ENCODE measurements at regions not wholly inside any gene's neighbourhood (a gene's known extent, or its start where the extent isn't known, plus 50 kb on each side); places are given as distances from the start of the nearest gene placed in this dataset.

DNA sequence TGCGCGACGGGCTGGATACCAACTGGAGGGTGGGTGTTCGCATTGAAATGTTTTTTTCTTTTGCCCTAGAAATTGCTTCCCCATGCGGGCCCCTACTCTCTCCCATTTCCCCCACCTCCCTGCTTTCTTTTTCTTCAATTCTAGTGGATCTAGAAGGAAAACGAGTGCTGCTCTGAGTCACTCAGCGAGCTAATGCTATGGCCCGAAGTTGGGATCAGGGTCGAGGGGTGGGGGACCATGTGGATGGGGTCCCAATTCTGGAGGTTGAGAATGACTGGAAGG lies 71.5 kb downstream of the SOX4 start:
- no peak for TF ChIP-seq ISL1 (CRISPR knock-in tag; IDR thresholded peaks at IDR 0.05)
- no peak for TF ChIP-seq ZNF70 (CRISPR knock-in tag; IDR thresholded peaks at IDR 0.05)
- no peak for ATAC-seq

DNA sequence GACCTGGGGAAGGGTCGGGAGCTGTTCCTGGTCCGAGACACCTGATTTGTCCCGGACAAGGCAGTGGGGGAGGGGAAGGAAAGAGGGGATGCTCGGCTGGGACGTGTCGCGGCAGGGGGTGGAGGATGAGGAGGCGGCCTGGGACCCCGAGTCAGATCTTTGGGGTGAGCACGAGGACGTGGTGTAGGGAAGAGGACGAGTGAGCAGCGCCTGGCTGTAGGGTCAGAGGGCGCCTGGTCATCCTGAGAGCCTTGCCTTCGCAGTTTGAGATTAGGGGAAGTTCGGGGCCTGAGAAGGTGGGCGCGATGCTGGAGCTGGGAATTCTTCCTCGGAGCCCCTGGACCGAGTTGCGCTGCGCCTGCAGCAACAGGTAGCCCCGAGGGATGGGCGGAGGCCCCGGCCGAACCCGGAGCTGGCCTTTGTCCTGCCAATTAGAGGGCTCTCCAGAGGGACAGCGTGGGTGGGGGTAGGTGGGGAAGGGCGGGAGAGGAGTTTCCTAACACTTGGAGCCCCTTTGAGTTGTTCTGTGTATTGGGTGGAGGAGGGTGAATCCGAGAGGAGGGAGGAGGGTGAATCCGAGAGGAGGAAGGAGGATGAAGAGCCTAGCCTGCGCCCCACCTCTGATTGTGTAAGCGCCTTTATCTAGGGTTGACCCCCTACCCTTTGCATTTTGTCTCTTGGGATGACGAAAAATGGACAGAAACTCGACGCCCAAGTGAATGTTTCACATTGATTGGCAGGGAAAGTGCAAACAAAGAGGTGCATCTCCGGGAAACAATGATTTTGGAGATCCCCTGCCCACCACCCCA lies 72.0 kb downstream of the SOX4 start:
- no peak for TF ChIP-seq GLIS3 (CRISPR knock-in tag; IDR thresholded peaks at IDR 0.05)
- no peak for ATAC-seq

DNA sequence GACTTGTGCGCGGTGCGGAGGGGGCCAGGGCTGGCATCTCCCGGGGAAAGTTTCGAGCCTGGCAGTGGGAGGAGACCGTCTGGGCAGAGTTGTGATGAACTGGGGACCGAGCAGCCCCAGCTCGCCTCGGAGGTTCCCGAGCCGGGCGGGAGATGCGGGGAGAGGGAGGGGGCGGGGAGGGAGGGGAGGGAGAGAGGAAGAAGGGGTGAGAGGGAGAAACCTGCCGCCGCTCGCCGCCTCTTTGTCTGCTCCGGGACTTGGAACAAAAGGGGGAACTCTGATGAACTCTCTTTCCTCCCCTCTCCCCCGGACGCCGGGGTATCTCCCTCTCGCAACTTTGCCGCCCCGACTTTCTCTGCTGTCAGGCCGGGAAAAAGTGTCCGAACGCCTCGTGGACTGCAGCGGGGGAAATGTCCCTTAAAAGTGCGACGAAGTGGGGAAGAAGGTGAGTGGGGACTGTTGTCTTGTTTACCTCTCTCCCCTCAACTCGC lies 72.7 kb downstream of the SOX4 start:
- ATAC-seq: peak; percentile 70
- TF ChIP-seq OSR1 (CRISPR knock-in tag; IDR thresholded peaks at IDR 0.05): no peak
- no peak for TF ChIP-seq ISL1 (CRISPR knock-in tag; IDR thresholded peaks at IDR 0.05)
- TF ChIP-seq, protein P1, sequence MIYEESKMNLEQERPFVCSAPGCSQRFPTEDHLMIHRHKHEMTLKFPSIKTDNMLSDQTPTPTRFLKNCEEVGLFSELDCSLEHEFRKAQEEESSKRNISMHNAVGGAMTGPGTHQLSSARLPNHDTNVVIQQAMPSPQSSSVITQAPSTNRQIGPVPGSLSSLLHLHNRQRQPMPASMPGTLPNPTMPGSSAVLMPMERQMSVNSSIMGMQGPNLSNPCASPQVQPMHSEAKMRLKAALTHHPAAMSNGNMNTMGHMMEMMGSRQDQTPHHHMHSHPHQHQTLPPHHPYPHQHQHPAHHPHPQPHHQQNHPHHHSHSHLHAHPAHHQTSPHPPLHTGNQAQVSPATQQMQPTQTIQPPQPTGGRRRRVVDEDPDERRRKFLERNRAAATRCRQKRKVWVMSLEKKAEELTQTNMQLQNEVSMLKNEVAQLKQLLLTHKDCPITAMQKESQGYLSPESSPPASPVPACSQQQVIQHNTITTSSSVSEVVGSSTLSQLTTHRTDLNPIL (CRISPR knock-in tag; IDR thresholded peaks at IDR 0.05; ENCODE audit: low read depth): no peak
- no peak for TF ChIP-seq GLIS3 (CRISPR knock-in tag; IDR thresholded peaks at IDR 0.05)
- TF ChIP-seq RARB (CRISPR knock-in tag; IDR thresholded peaks at IDR 0.05): no peak
- no peak for TF ChIP-seq TOX (CRISPR knock-in tag; IDR thresholded peaks at IDR 0.05; ENCODE audit: borderline replicate concordance)
- no peak for TF ChIP-seq CSDC2 (CRISPR knock-in tag; IDR thresholded peaks at IDR 0.05)
- TF ChIP-seq ZFP3 (CRISPR knock-in tag; IDR thresholded peaks at IDR 0.05): no peak
- no peak for TF ChIP-seq SNAI2 (CRISPR knock-in tag; IDR thresholded peaks at IDR 0.05)

DNA sequence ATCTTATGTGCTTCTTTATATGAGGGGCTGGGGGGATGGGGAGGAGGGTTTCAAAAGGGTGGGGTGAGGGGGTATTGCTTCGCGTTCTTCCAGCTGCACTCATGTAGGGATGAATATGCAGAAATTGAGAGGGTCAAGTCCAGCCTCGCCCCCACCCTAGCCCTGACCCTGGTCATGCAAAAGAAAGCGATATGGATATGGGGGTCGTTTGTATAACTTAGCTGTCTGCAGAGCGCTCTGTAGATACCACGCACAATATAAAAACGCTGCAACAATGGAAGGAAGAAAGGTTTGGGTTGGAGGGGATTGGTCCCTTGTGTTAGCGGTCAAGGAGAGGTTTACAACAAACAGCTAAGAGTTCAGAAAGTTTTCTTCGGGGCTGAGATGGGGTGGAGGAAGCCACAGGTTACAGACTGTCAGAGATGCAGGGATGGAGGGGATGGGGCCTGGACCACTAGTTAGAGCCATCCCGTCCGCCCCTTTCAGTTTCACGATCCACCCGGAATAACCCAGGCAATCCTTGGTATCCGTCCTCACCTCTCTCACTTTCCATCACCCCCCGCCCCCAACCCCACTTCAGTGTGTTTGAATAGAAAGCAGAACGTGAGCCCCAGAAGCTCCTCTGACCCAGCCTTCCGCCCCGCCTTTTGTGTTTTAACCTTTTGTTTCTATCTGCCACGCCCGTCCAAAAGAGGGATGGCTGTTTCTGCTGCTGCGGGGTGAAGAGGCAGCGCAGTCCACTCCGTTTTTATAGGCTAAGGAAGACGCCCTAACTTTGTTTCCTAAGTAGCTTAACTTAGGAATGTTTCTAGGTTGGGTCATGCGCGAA lies 73.5 kb downstream of the SOX4 start:
- no peak for TF ChIP-seq ESRRG (CRISPR knock-in tag; IDR thresholded peaks at IDR 0.05)
- 0 out of 2 replicates have a peak, but pooled peaks have one; percentile 31 for TF ChIP-seq ZFP3 (CRISPR knock-in tag; IDR thresholded peaks at IDR 0.05)
- no peak for TF ChIP-seq TCF4 (CRISPR knock-in tag; IDR thresholded peaks at IDR 0.05; ENCODE audit: borderline replicate concordance)
- TF ChIP-seq ZNF70 (CRISPR knock-in tag; IDR thresholded peaks at IDR 0.05): no peak
- TF ChIP-seq SNAI2 (CRISPR knock-in tag; IDR thresholded peaks at IDR 0.05): no peak
- ATAC-seq: peak; percentile 77

DNA sequence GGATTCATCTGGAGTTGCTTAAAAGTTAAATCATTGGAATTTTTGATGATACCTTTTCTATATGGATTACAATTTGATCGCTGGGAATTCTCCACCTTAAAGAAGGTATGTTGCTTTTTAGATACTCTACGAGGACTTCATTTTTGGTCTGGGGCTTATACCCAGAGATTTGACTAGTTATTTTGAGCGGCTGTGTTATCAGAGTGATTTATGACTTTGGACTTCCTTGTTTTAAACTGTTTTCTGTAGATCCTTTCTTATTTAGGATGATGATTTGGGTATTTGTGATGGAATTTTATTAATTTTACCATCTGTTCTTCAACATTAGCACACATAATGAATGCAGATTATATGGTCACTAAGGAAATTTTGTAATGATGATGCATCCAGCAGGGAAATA lies 75.2 kb downstream of the SOX4 start:
- ATAC-seq: no peak

More for the DNA sequence above, 75.2 kb downstream of the SOX4 start:
- TF ChIP-seq ZNF565 (CRISPR knock-in tag; conservative IDR thresholded peaks at IDR 0.05; ENCODE audit: low read depth) (no peak), OSR1 (CRISPR knock-in tag; IDR thresholded peaks at IDR 0.05) (no peak), ISL1 (CRISPR knock-in tag; IDR thresholded peaks at IDR 0.05) (no peak), TCF4 (CRISPR knock-in tag; IDR thresholded peaks at IDR 0.05; ENCODE audit: borderline replicate concordance) (no peak), ESRRG (CRISPR knock-in tag; IDR thresholded peaks at IDR 0.05) (no peak), PPARA (CRISPR knock-in tag; IDR thresholded peaks at IDR 0.05; ENCODE audit: borderline replicate concordance) (no peak)
- TF ChIP-seq, protein P2, sequence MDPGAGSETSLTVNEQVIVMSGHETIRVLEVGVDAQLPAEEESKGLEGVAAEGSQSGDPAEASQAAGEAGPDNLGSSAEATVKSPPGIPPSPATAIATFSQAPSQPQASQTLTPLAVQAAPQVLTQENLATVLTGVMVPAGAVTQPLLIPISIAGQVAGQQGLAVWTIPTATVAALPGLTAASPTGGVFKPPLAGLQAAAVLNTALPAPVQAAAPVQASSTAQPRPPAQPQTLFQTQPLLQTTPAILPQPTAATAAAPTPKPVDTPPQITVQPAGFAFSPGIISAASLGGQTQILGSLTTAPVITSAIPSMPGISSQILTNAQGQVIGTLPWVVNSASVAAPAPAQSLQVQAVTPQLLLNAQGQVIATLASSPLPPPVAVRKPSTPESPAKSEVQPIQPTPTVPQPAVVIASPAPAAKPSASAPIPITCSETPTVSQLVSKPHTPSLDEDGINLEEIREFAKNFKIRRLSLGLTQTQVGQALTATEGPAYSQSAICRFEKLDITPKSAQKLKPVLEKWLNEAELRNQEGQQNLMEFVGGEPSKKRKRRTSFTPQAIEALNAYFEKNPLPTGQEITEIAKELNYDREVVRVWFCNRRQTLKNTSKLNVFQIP (CRISPR knock-in tag; IDR thresholded peaks at IDR 0.05; ENCODE audit: borderline replicate concordance, low read depth): no peak
- TF ChIP-seq, protein P3, sequence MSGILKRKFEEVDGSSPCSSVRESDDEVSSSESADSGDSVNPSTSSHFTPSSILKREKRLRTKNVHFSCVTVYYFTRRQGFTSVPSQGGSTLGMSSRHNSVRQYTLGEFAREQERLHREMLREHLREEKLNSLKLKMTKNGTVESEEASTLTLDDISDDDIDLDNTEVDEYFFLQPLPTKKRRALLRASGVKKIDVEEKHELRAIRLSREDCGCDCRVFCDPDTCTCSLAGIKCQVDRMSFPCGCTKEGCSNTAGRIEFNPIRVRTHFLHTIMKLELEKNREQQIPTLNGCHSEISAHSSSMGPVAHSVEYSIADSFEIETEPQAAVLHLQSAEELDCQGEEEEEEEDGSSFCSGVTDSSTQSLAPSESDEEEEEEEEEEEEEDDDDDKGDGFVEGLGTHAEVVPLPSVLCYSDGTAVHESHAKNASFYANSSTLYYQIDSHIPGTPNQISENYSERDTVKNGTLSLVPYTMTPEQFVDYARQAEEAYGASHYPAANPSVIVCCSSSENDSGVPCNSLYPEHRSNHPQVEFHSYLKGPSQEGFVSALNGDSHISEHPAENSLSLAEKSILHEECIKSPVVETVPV (CRISPR knock-in tag; IDR thresholded peaks at IDR 0.05): no peak
- TF ChIP-seq, protein P4, sequence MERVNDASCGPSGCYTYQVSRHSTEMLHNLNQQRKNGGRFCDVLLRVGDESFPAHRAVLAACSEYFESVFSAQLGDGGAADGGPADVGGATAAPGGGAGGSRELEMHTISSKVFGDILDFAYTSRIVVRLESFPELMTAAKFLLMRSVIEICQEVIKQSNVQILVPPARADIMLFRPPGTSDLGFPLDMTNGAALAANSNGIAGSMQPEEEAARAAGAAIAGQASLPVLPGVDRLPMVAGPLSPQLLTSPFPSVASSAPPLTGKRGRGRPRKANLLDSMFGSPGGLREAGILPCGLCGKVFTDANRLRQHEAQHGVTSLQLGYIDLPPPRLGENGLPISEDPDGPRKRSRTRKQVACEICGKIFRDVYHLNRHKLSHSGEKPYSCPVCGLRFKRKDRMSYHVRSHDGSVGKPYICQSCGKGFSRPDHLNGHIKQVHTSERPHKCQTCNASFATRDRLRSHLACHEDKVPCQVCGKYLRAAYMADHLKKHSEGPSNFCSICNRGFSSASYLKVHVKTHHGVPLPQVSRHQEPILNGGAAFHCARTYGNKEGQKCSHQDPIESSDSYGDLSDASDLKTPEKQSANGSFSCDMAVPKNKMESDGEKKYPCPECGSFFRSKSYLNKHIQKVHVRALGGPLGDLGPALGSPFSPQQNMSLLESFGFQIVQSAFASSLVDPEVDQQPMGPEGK (CRISPR knock-in tag; IDR thresholded peaks at IDR 0.05; ENCODE audit: borderline replicate concordance): no peak
